Heart left ventricle (tissue), 13 donors: ENCODE measurements at regions not wholly inside any gene's neighbourhood (a gene's known extent, or its start where the extent isn't known, plus 50 kb on each side); places are given as distances from the start of the nearest gene placed in this dataset.

Source experiments
- CTCF ChIP-seq, 12 donors: fragments of 200-600 bp; sonication (generic) in 4 of 12; IDR thresholded peaks; one replicate each; pipeline versions ENCODE4 v1.5.0 to v1.8.0; 2018 to 2022; ENCODE audit warnings: antibody characterized with exemption in 12 of 12, mild to moderate bottlenecking in 5 of 12
- POLR2A ChIP-seq, 2 donors: fragments of 450-650 bp; IDR thresholded peaks; one replicate each; pipeline ENCODE4 v1.6.1; 2017; ENCODE audit warnings: antibody characterized with exemption in 2 of 2, mild to moderate bottlenecking in 2 of 2, moderate library complexity in 2 of 2
- donor health status: ischemic (EF 13 %, LVEDD 7.1; RV severe dilation, severe dysfunction).
- donor health status: DM: no; HTN: yes; CAD: no.
- donor health status: DM: no; HTN: no; CAD: no.
- donor health status: ischemic (EF 25% LVEDD 6.9; RV normal size, moderate dysfunction).
- donor health status: ischemic (EF 25% LVEDD 5.7; RV mildly dilated, moderate dysfunction).
- donor health status: ischemic (EF 35%, LVEDD 5.7; RV mildly dilated, moderate dysfunction).
- donor health status: nonischemic (EF 11% LVEDD 7.7; RV severe dilation, severe dysfunction).
- donor health status: DM: yes; HTN: yes; CAD: no.
- donor health status: PGD.
- donor health status: ischemic (EF 29% LVEDD 5.4; RV normal size, mild dysfunction).
- donor health status: nonischemic (EF 23%, LVEDD 6.1; RV moderate dilation, normal function).

- no peak for TF ChIP-seq CTCF (IDR thresholded peaks at IDR 0.05)
- TF ChIP-seq POLR2A (IDR thresholded peaks at IDR 0.05) = no peak
Observed at GRCh38 chr9:13970018-13970417, 343.9 kb downstream of the NFIB start.
